ENCODE measurements at regions not wholly inside any gene's neighbourhood (a gene's known extent, or its start where the extent isn't known, plus 50 kb on each side); places are given as distances from the start of the nearest gene placed in this dataset.
"Not testable (repeated sequence)": the region's sequence is repeated elsewhere in the genome, so short reads cannot be mapped to it uniquely, and the experiment has no call there.

DNA sequence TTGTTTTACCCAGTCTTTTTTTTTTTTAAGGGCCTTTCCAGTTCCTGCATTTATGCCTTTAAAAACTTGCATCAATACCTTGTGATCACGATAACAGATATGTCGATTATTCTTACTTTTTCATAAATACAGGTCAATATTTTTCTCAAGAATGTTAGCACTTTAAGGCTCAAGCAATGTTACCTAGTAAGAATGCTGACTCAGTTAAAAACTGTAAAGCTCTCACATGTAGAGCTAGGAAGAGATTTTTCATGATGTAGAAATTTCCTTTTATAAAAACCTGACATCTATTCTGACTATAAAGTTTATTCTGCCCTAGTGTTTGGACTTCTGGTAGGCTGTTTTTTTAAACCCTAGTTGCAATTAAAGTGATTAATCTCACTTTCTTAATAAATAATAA, 684.0 kb downstream of the ZBBX start:
- Mint-ChIP-seq H3K27ac (no peak overlapping the region), H3K4me3 (no peak overlapping the region), H3K4me1 (ENCODE audit: low read depth) (no peaks in the 10 kb centered on the region), H3K27me3 (ENCODE audit: low read depth) (no peaks in the 10 kb centered on the region), H3K36me3 (ENCODE audit: low read depth) (no peaks in the 10 kb centered on the region), H3K9me3 (peaks cover 6% of the 10 kb centered on the region)
- no peak for DNase-seq (ENCODE audit: low spot score)

DNA sequence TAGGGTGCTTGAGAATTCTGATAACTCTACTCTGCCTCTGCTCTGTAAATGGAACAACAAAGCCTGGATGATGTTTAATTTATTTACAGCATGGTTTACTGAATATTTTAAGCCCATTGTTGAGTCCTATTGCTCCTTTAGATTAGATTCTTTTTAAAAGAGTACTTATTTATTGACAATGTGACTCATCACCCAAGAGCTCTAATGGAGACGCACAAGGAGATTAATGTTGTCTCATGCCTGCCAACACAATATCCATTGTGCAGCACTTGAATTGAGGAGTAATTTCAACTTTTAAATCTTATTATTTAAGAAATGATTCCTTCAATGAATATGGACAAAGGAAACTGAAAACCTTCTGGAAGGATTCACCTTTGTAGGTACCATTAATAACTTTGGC, 691.4 kb downstream of the ZBBX start:
- no peaks in the 10 kb centered on the region for H3K36me3 Mint-ChIP-seq (ENCODE audit: low read depth)
- no peak overlapping the region for H3K4me3 Mint-ChIP-seq
- no peak for DNase-seq (ENCODE audit: low spot score)
- no peaks in the 10 kb centered on the region for H3K4me1 Mint-ChIP-seq (ENCODE audit: low read depth)
- H3K27me3 Mint-ChIP-seq (ENCODE audit: low read depth), result no peaks in the 10 kb centered on the region
- H3K9me3 Mint-ChIP-seq, result peaks cover 20% of the 10 kb centered on the region
- H3K27ac Mint-ChIP-seq, result no peak overlapping the region

DNA sequence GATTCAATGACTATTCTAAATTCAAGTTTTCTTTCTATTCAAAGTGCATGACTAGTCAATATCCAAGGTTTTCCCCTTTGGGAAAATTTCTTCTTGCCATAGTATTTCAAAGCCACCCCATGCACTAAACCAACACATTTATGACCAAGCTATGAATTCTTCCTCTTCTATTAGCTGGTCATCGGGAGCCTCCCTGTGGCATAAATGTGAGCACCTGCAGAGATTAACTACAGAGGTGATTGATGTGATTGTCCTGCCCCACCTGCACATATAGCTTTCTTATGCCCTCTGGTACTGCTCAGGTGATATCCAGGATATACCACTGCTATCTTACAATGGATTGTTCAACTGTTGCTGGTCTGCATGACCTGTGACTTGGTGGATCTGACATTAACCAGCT, 694.9 kb downstream of the ZBBX start:
- H3K4me3 Mint-ChIP-seq, result no peak overlapping the region
- H3K4me1 Mint-ChIP-seq (ENCODE audit: low read depth), result no peaks in the 10 kb centered on the region
- no peaks in the 10 kb centered on the region for H3K27me3 Mint-ChIP-seq (ENCODE audit: low read depth)
- no peak overlapping the region for H3K27ac Mint-ChIP-seq
- H3K36me3 Mint-ChIP-seq (ENCODE audit: low read depth), result no peaks in the 10 kb centered on the region
- no peak for DNase-seq (ENCODE audit: low spot score)
- peaks cover 19% of the 10 kb centered on the region for H3K9me3 Mint-ChIP-seq

DNA sequence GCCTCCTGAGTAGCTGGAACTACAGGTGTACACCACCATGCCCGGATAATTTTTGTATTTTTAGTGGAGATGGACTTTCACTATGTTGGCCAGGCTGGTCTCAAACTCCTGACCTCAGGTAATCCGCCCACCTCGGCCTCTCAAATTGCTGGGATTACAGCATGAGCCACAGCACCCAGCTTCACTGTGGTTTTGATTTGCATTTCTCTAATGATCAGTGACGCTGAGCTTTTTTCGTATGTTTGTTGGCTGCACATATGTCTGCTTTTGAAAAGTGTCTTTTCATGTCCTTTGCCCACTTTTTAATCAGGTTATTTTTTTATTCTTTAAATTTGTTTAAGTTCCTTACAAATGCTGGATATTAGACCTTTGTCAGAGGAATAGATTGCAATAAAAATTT, 696.0 kb downstream of the ZBBX start:
- not testable (repeated sequence) for DNase-seq (ENCODE audit: low spot score); H3K27ac Mint-ChIP-seq; H3K4me3 Mint-ChIP-seq; H3K36me3 Mint-ChIP-seq (ENCODE audit: low read depth); H3K27me3 Mint-ChIP-seq (ENCODE audit: low read depth); H3K4me1 Mint-ChIP-seq (ENCODE audit: low read depth)
- H3K9me3 Mint-ChIP-seq, result peaks cover 19% of the 10 kb centered on the region

DNA sequence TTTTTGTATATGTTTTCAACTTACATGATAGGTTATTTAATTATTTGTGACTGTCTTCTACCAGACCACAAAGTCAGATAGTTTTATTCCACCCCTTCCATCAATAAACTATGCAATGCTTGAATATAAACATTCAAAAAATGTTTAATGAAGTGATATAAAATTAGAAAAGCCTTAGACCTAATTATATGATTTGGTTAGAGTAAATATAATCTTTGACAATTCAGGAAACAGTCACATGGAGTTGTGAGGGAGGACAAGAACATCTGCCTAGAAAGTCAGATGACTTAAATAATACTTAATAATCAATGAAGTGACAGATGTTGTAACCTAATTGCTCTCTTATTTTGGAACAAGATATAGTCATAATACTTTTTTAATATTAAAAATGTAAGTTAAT, 710.3 kb downstream of the ZBBX start:
- H3K27me3 Mint-ChIP-seq (ENCODE audit: low read depth), result no peaks in the 10 kb centered on the region
- no peak overlapping the region for H3K27ac Mint-ChIP-seq
- H3K4me1 Mint-ChIP-seq (ENCODE audit: low read depth), result no peaks in the 10 kb centered on the region
- H3K36me3 Mint-ChIP-seq (ENCODE audit: low read depth), result no peaks in the 10 kb centered on the region
- no peak overlapping the region for H3K4me3 Mint-ChIP-seq
- H3K9me3 Mint-ChIP-seq, result peaks cover 4% of the 10 kb centered on the region
- DNase-seq (ENCODE audit: low spot score), result no peak

DNA sequence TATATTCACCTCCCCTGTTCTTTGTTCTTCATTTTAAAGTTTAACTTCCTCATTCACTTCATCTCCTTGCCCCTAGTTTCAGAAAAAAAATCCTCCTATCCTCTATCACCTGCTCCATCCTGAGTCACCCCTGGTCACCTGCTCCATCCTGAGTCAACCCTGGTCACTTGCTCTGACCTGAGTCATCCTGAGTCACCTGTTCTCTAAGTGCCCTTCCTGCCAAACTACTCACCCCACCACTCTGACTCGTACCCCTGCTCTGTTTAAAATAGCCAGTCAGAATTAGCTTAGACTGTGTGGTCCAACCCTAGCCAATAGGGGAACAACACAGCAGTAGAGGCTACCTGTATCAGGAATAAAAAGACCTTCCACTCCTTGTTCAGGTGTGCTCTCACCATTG, 716.9 kb downstream of the ZBBX start:
- H3K27ac Mint-ChIP-seq, result no peak overlapping the region
- H3K27me3 Mint-ChIP-seq (ENCODE audit: low read depth), result no peaks in the 10 kb centered on the region
- no peaks in the 10 kb centered on the region for H3K36me3 Mint-ChIP-seq (ENCODE audit: low read depth)
- H3K4me3 Mint-ChIP-seq, result no peak overlapping the region
- no peaks in the 10 kb centered on the region for H3K4me1 Mint-ChIP-seq (ENCODE audit: low read depth)
- no peak for DNase-seq (ENCODE audit: low spot score)
- H3K9me3 Mint-ChIP-seq, result peaks cover 29% of the 10 kb centered on the region

DNA sequence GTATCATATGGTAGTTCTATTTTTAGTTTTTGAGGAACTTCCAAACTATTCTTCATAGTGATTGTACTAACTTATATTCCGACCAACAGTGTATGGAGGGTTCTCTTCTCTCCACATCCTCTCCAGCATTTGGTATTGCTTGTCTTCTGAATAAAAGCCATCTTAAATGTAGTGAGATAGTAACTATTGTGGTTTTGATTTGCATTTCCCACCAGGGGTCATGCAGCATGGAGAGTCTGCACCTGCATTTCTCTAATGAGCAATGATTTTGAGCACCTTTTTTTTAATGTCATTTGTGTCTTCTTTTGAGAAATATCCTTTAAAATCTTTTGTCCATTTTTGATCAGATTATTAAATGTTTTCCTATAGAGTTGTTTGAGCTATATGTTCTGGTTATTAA, 718.5 kb downstream of the ZBBX start:
- Mint-ChIP-seq H3K36me3 (ENCODE audit: low read depth) (no peaks in the 10 kb centered on the region), H3K9me3 (peaks cover 36% of the 10 kb centered on the region), H3K4me1 (ENCODE audit: low read depth) (no peaks in the 10 kb centered on the region), H3K4me3 (no peak overlapping the region), H3K27ac (no peak overlapping the region), H3K27me3 (ENCODE audit: low read depth) (no peaks in the 10 kb centered on the region)
- no peak for DNase-seq (ENCODE audit: low spot score)

DNA sequence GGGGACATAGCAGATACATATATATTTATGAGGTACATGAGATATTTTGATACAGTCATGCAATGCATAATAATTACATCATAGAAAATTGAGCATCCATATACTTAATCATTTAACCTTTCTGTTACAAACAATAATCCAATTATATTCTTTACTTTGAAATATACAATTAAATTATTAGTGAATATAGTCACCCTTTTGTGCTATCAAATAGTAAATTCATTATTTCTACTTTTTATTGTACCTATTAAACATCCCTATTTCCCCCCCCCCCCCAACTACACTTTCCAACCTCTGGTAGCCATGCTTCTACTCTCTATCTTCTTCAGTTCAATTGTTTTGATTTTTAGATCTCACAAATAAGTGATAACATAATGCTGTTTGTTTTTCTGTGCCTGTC, 719.1 kb downstream of the ZBBX start:
- no peak for DNase-seq (ENCODE audit: low spot score)
- Mint-ChIP-seq H3K27me3 (ENCODE audit: low read depth) (no peaks in the 10 kb centered on the region), H3K9me3 (peaks cover 39% of the 10 kb centered on the region), H3K27ac (no peak overlapping the region), H3K36me3 (ENCODE audit: low read depth) (no peaks in the 10 kb centered on the region), H3K4me1 (ENCODE audit: low read depth) (no peaks in the 10 kb centered on the region), H3K4me3 (no peak overlapping the region)

DNA sequence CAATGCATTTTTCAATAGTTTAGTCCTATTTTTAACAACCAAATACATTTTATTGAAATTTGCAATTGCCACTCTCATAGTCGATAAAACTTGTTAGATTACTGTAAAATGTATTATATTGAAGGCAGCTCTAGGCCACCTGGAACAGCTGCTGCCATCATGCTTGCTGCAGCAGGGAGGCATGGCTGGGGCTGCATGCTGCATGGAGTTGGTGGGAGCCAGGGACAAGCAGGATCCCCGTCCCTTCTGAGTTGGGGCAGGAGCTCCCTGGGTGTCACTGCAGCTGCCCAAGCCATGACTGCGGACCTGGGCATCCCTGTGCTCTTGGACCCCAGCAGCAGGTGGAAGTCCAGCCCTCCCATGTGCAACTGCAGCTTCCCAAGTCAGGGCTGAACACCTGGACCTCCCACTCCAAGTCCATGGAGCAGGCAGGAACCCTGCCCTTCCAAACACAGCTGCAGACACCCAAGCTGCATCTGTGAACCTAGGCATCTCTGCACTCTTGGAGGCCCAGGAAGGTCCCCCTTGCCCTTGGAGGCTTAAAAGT, 742.0 kb downstream of the ZBBX start:
- no peaks in the 10 kb centered on the region for H3K27me3 Mint-ChIP-seq (ENCODE audit: low read depth)
- H3K9me3 Mint-ChIP-seq, result peaks cover 15% of the 10 kb centered on the region
- H3K36me3 Mint-ChIP-seq (ENCODE audit: low read depth), result no peaks in the 10 kb centered on the region
- no peak overlapping the region for H3K27ac Mint-ChIP-seq
- no peak for DNase-seq (ENCODE audit: low spot score)
- H3K4me3 Mint-ChIP-seq, result no peak overlapping the region
- H3K4me1 Mint-ChIP-seq (ENCODE audit: low read depth), result no peaks in the 10 kb centered on the region

DNA sequence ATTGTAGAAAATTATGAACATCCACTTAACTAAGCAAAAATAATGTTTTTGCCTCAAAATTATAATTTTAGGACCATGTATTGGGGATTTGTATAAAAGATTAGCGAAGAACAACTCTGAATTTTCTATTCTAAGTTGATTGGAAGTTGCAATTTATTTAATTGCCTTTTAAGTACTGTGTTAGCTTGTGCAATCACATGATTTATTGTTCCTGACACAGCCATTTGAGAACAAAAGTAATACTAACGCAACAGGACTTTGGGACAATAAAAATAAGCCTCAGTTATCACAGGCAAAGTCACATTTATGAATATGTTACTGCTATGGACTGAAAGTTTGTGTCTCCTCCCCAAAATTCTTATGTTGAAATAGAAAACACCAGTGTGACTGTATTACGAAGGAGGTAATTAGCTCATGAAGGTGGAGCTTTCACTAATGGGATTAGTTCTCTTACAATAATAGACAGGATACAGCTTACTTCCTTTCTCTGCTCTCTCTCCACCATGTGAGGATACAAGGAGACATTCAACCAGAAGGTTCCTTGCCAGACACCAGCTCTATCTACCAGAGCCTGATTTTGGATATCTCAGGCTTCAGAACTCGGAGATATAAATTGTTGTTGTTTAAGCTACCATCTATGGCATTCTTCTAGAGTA, 745.9 kb downstream of the ZBBX start:
- H3K27me3 Mint-ChIP-seq (ENCODE audit: low read depth), result no peaks in the 10 kb centered on the region
- H3K36me3 Mint-ChIP-seq (ENCODE audit: low read depth), result no peaks in the 10 kb centered on the region
- H3K27ac Mint-ChIP-seq, result no peak overlapping the region
- peaks cover 13% of the 10 kb centered on the region for H3K9me3 Mint-ChIP-seq
- no peaks in the 10 kb centered on the region for H3K4me1 Mint-ChIP-seq (ENCODE audit: low read depth)
- H3K4me3 Mint-ChIP-seq, result no peak overlapping the region
- no peak for DNase-seq (ENCODE audit: low spot score)

DNA sequence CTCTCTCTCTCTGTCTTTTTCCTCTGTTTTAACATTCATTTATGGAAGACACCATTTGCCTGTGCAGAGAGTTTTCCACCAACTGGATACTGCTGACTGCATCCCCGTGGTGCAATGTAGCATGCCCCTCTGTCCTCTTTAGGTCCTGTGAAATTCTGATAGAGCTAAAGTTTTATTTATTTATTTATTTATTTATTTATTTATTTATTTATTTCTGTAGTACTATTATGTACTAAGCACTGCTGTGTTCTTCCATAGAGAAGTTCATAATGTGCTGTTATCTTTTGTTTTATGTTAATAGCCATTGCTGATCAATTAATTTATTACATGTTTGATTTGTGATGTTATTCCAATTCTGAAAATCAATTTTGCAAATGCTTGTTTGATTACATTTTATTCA, 749.9 kb downstream of the ZBBX start:
- Mint-ChIP-seq H3K36me3 (ENCODE audit: low read depth) (no peaks in the 10 kb centered on the region), H3K27ac (no peak overlapping the region), H3K27me3 (ENCODE audit: low read depth) (no peaks in the 10 kb centered on the region), H3K4me1 (ENCODE audit: low read depth) (no peaks in the 10 kb centered on the region), H3K4me3 (no peak overlapping the region), H3K9me3 (peaks cover 11% of the 10 kb centered on the region)
- no peak for DNase-seq (ENCODE audit: low spot score)

DNA sequence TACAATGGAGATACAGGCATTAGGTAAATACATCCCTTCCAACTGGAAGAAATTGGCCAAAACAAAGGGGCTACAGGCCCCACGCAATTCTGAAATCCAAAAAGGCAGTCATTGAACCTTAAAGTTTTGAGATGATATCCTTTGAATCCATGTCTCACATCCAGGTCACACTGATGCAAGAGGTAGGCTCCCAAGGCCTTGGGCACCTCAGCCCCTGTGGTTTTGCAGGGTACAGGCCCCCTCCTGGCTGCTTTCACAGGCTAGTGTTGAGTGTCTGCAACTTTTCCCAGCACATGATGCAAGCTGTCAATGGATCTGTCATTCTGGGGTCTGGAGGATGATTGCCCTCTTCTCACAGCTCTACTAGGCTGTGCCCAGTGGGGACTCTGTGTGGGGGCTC, 766.7 kb downstream of the ZBBX start:
- Mint-ChIP-seq H3K27ac (no peak overlapping the region), H3K36me3 (ENCODE audit: low read depth) (no peaks in the 10 kb centered on the region)

DNA sequence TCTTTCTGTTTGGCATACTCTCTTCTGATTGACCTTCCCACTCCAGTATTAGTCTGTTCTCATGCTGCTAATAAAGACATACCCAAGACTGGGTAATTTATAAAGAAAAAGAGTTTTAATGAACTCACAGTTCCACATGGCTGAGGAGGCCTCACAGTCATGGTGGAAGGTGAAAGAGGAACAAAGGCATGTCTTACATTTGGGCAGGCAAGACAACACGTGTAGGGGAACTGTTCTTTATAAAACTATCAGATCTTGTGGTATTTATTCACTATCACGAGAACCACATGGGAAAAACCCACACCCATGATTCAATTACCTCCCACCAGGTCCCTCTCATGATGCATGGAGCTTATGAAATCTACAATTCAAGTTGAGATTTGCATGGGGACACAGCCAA, 767.3 kb downstream of the ZBBX start:
- not testable (repeated sequence) for H3K27me3 Mint-ChIP-seq (ENCODE audit: low read depth); H3K36me3 Mint-ChIP-seq (ENCODE audit: low read depth); H3K4me1 Mint-ChIP-seq (ENCODE audit: low read depth); H3K4me3 Mint-ChIP-seq; DNase-seq (ENCODE audit: low spot score); H3K27ac Mint-ChIP-seq
- H3K9me3 Mint-ChIP-seq, result peaks cover 13% of the 10 kb centered on the region

More for the DNA sequence above, 766.7 kb downstream of the ZBBX start:
- H3K9me3 Mint-ChIP-seq, result peaks cover 13% of the 10 kb centered on the region
- DNase-seq (ENCODE audit: low spot score), result no peak
- H3K4me1 Mint-ChIP-seq (ENCODE audit: low read depth), result no peaks in the 10 kb centered on the region
- H3K4me3 Mint-ChIP-seq, result no peak overlapping the region
- no peaks in the 10 kb centered on the region for H3K27me3 Mint-ChIP-seq (ENCODE audit: low read depth)

DNA sequence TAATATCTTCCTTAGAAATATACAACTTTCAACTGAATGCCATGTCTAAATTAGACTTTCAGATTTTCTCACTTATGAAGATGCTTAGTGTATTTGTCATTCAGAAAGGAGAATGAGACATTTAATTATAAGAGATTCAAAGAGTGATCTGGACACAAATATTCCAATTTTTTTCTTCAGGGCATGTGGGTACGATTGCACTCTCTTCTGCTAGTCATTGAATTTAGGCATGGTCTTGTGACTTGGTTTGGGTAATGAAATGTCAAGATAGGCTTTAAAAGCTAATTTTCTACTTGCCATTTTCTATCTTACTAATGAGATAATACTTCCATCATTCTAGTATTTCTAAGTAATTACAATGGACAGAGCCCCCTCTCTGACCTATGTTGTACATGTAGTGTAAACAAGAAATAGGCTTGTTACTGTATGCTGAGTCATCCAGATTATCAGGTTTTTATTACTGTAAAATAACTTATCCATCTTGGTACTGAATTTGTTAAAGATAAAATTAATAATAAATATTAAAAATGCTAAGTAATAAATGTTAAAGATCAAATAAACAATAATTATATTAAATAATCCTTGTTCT, 770.8 kb upstream of the BCHE start:
- Mint-ChIP-seq H3K4me1 (ENCODE audit: low read depth) (no peaks in the 10 kb centered on the region), H3K36me3 (ENCODE audit: low read depth) (no peaks in the 10 kb centered on the region), H3K27me3 (ENCODE audit: low read depth) (no peaks in the 10 kb centered on the region), H3K4me3 (no peak overlapping the region), H3K9me3 (peaks cover 9% of the 10 kb centered on the region), H3K27ac (no peak overlapping the region)
- no peak for DNase-seq (ENCODE audit: low spot score)

DNA sequence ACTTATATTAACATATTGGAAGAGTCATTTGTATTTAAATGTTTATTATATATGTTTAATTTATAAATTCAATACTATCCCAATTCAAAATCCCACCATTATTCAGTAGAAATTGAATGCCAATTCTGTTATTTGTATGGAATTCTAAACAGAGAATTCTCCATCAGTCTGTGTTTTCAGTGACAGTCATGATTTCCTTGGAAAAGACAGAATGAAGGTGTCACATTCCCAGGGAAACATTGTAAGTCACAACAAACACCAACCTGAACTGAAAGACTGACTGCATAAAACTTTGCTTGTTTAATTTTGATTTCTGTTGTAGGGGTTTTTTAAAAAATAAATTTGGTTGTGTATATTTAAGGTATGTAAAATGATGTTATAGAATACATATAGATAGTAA, 769.8 kb upstream of the BCHE start:
- H3K27ac Mint-ChIP-seq, result no peak overlapping the region
- DNase-seq (ENCODE audit: low spot score), result no peak
- no peaks in the 10 kb centered on the region for H3K36me3 Mint-ChIP-seq (ENCODE audit: low read depth)
- no peaks in the 10 kb centered on the region for H3K4me1 Mint-ChIP-seq (ENCODE audit: low read depth)
- H3K27me3 Mint-ChIP-seq (ENCODE audit: low read depth), result no peaks in the 10 kb centered on the region
- H3K9me3 Mint-ChIP-seq, result peaks cover 5% of the 10 kb centered on the region
- no peak overlapping the region for H3K4me3 Mint-ChIP-seq

Measured in T-helper 2 cell treated with Interferon-gamma antibody and Interleukin-4, amounts not matched to agents 5 μg/mL and 100 μg/mL, for 36 hours (primary cell).